GM12891 (cell line): ENCODE measurements at regions not wholly inside any gene's neighbourhood (a gene's known extent, or its start where the extent isn't known, plus 50 kb on each side); places are given as distances from the start of the nearest gene placed in this dataset.

ENCODE experiments used
- PAX5 ChIP-seq: IDR thresholded peaks from 2 replicates; pipeline ENCODE4 v1.6.1; 2011; ENCODE audit warnings: low read length, moderate library complexity, mild to moderate bottlenecking; ENCODE audit not compliant: insufficient read depth, severe bottlenecking
- POLR2A ChIP-seq: IDR thresholded peaks from 2 replicates; pipeline ENCODE4 v1.6.1; 2011; ENCODE audit warnings: low read depth, low read length, control low read depth
- POLR2AphosphoS5 ChIP-seq: IDR thresholded peaks from 2 replicates; pipeline ENCODE4 v1.6.1; 2011; ENCODE audit warnings: low read depth, low read length, control low read depth
- POU2F2 ChIP-seq: IDR thresholded peaks from 2 replicates; pipeline ENCODE4 v1.6.1; 2011; ENCODE audit warnings: low read depth, mild to moderate bottlenecking, control low read depth, low read length, moderate library complexity
- SPI1 ChIP-seq: IDR thresholded peaks from 2 replicates; pipeline ENCODE4 v1.6.1; 2011; ENCODE audit warnings: low read depth, low read length, control low read depth
- TAF1 ChIP-seq: IDR thresholded peaks from 2 replicates; pipeline ENCODE4 v1.6.1; 2011; ENCODE audit warnings: low read depth, low read length, control low read depth

- TF ChIP-seq SPI1 (no peak), POLR2AphosphoS5 (no peak), POLR2A (no peak), TAF1 (no peak), POU2F2 (no peak), PAX5 (no peak)
Observed at GRCh38 chrX:139026811-139027210, 315.3 kb upstream of the FGF13 start.
